Ascending aorta (tissue), 2 donors: ENCODE measurements at regions not wholly inside any gene's neighbourhood (a gene's known extent, or its start where the extent isn't known, plus 50 kb on each side); places are given as distances from the start of the nearest gene placed in this dataset.

Source experiments
- DNase-seq, 2 donors: peaks; one replicate each; pipeline ENCODE4 v3.0.0-alpha.2; 2019; ENCODE audit warnings: low spot score in 2 of 2
- H3K27ac ChIP-seq, 2 donors: fragments of 200-600 bp; sonication (generic); one replicate each; pipeline ENCODE4 v1.5.1; 2016 to 2017; ENCODE audit warnings: mild to moderate bottlenecking in 1 of 2
- H3K27me3 ChIP-seq: fragments of 200-600 bp; sonication (generic); one replicate; pipeline ENCODE4 v1.5.1; 2017
- H3K36me3 ChIP-seq, 2 donors: fragments of 200-600 bp; sonication (generic); one replicate each; pipeline ENCODE4 v1.5.1; 2016
- H3K4me1 ChIP-seq, 2 donors: fragments of 200-600 bp; sonication (generic); one replicate each; pipeline ENCODE4 v1.5.1; 2016 to 2017; ENCODE audit warnings: mild to moderate bottlenecking in 1 of 2
- H3K4me3 ChIP-seq, 2 donors: fragments of 200-600 bp; sonication (generic); one replicate each; pipeline ENCODE4 v1.5.1; 2016 to 2017; ENCODE audit warnings: mild to moderate bottlenecking in 1 of 2
- H3K9me3 ChIP-seq, 2 donors: fragments of 200-600 bp; sonication (generic); one replicate each; pipeline ENCODE4 v1.5.1; 2016
- CTCF ChIP-seq, 3 experiments: fragments of 200-600 bp in 2 of 3; fragments of 450-650 bp in 1 of 3; sonication (generic) in 2 of 3; IDR thresholded peaks; one replicate each; pipeline ENCODE4 v1.5.1; 2016 to 2019; ENCODE audit warnings: antibody characterized with exemption in 3 of 3, mild to moderate bottlenecking in 1 of 3, moderate library complexity in 1 of 3
- intact Hi-C: fragments of 100-400 bp; cut with DNase I; formaldehyde crosslinking; loops from one replicate; pipeline ENCODE4 v1.15.1; 2023

GRCh38 chr3:191123231-191123630 lies 75.8 kb upstream of the OSTN start:
- intact Hi-C loops = no loop called here
- H3K36me3 ChIP-seq = no peaks in the 10 kb centered on the region
- H3K27ac ChIP-seq = no peak overlapping the region
- no peaks in the 10 kb centered on the region for H3K4me1 ChIP-seq
- no peaks in the 10 kb centered on the region for H3K27me3 ChIP-seq
- no peak overlapping the region for H3K4me3 ChIP-seq
- TF ChIP-seq CTCF (IDR thresholded peaks at IDR 0.05) = no peak
- DNase-seq = no peak
- H3K9me3 ChIP-seq = no peaks in the 10 kb centered on the region

- Histone ChIP-seq H3K36me3 (no peaks in the 10 kb centered on the region), H3K9me3 (no peaks in the 10 kb centered on the region), H3K27me3 (no peaks in the 10 kb centered on the region), H3K27ac (no peak overlapping the region), H3K4me3 (no peak overlapping the region), H3K4me1 (no peaks in the 10 kb centered on the region)
- no peak for DNase-seq
- intact Hi-C loops = no loop called here
- no peak for TF ChIP-seq CTCF (IDR thresholded peaks at IDR 0.05)
Measured at GRCh38 chr3:191120447-191121298, 78.4 kb upstream of the OSTN start.

- no peak for DNase-seq
- H3K4me1 ChIP-seq = no peaks in the 10 kb centered on the region
- no peaks in the 10 kb centered on the region for H3K27me3 ChIP-seq
- TF ChIP-seq CTCF (IDR thresholded peaks at IDR 0.05) = no peak
- intact Hi-C loops = no loop called here
- no peaks in the 10 kb centered on the region for H3K36me3 ChIP-seq
- H3K4me3 ChIP-seq = no peak overlapping the region
- H3K9me3 ChIP-seq = no peaks in the 10 kb centered on the region
- no peak overlapping the region for H3K27ac ChIP-seq
Measured at GRCh38 chr3:191119415-191120295, 79.4 kb upstream of the OSTN start.

GRCh38 chr3:191111722-191112121 lies 87.3 kb upstream of the OSTN start:
- H3K9me3 ChIP-seq = no peaks in the 10 kb centered on the region
- H3K36me3 ChIP-seq = no peaks in the 10 kb centered on the region
- intact Hi-C loops = no loop called here
- no peaks in the 10 kb centered on the region for H3K27me3 ChIP-seq
- H3K4me3 ChIP-seq = no peak overlapping the region
- TF ChIP-seq CTCF (IDR thresholded peaks at IDR 0.05) = no peak
- H3K27ac ChIP-seq = no peak overlapping the region
- no peak for DNase-seq
- H3K4me1 ChIP-seq = no peaks in the 10 kb centered on the region

GRCh38 chr3:191105418-191105817 lies 93.6 kb upstream of the OSTN start:
- Histone ChIP-seq H3K27ac (no peak overlapping the region), H3K4me3 (no peak overlapping the region), H3K4me1 (no peaks in the 10 kb centered on the region), H3K27me3 (no peaks in the 10 kb centered on the region), H3K9me3 (no peaks in the 10 kb centered on the region), H3K36me3 (no peaks in the 10 kb centered on the region)
- intact Hi-C loops = no loop called here
- TF ChIP-seq CTCF (IDR thresholded peaks at IDR 0.05) = no peak
- no peak for DNase-seq
